Pancreas (tissue), 10 donors: ENCODE measurements at regions not wholly inside any gene's neighbourhood (a gene's known extent, or its start where the extent isn't known, plus 50 kb on each side); places are given as distances from the start of the nearest gene placed in this dataset.

Source experiments
- ATAC-seq, 4 donors: fragments of 200-7000 bp; cut with Tn5 transposase; one replicate each; pipeline versions ENCODE4 v1.8.0 to v1.9.1; 2020; ENCODE audit warnings: mild to moderate bottlenecking in 4 of 4, moderate library complexity in 4 of 4
- DNase-seq, 6 donors: peaks; one replicate each; pipeline ENCODE4 v3.0.0-alpha.2; 2020
- FAIRE-seq: peaks from 2 replicates; lab custom pipeline; 2012; peaks lifted over from hg19 to GRCh38; lab: Jason Lieb, UNC
- H3K27ac ChIP-seq, 4 donors: fragments of 200-600 bp; sonication (generic); 1 replicate in 3 of 4; 2 replicates in 1 of 4; pipeline versions ENCODE4 v1.5.0 to v1.8.0; 2020
- H3K27me3 ChIP-seq, 4 donors: fragments of 200-600 bp; one replicate each; pipeline ENCODE4 v1.8.0; 2021
- H3K36me3 ChIP-seq, 3 donors: fragments of 200-600 bp; sonication (generic) in 1 of 3; one replicate each; pipeline versions ENCODE4 v1.5.0 to v1.8.0; 2020 to 2021
- H3K4me1 ChIP-seq, 3 donors: fragments of 200-600 bp; one replicate each; pipeline ENCODE4 v1.8.0; 2021
- H3K4me3 ChIP-seq, 4 donors: fragments of 200-600 bp; sonication (generic) in 2 of 4; one replicate each; pipeline versions ENCODE4 v1.5.0 to v1.8.0; 2020 to 2021
- H3K9me3 ChIP-seq, 4 donors: fragments of 200-600 bp; one replicate each; pipeline ENCODE4 v1.8.0; 2021
- CTCF ChIP-seq, 4 donors: fragments of 200-600 bp; sonication (generic) in 3 of 4; IDR thresholded peaks; one replicate each; pipeline versions ENCODE4 v1.5.0 to v1.8.0; 2021; ENCODE audit warnings: antibody characterized with exemption in 4 of 4
- WGBS, 2 donors: extraction: QIAGEN DNeasy Blood & Tissue Kit; methylation state at CpG; one replicate each; pipeline ENCODE4 v1.1.7; 2013; 5-methylcytosine and 5-hydroxymethylcytosine counted together
- intact Hi-C, 3 donors: fragments of 100-400 bp; cut with DNase I; formaldehyde crosslinking; loops; one replicate each; pipeline versions ENCODE4 v1.11.1 to v1.14.2; 2022
- donor health status: healthy with polysubstance abuse.
- donor health status: DM: no; HTN: no; CAD: no; lungs with moderate emphysema.
- donor health status: DM: no; HTN: no; CAD: no.
- donor health status: control.
- donor health status: control.
- donor health status: Bipolar disorder and iron deficiency.
- donor health status: DM: yes; HTN: yes; CAD: no.
- donor health status: DM: no; HTN: no; CAD: no.
- donor health status: DM: no; HTN: no; CAD: no.
- donor health status: DM: yes; HTN: yes; CAD: no.

GRCh38 chr1:59043796-59044195 is 253.1 kb upstream of the FGGY start:
- peak overlapping the region in 1 of 4 donors; percentile 36 for H3K27ac ChIP-seq
- DNase-seq, result peak in 3 of 6 donors; percentile 13 to 46 (median 37)
- WGBS, 2 donors, result 24 to 29% methylated on average over 4 of the region's 4 CpGs
- intact Hi-C loops, result loop anchor here in 1 of 3 donors (10.0 kb wide), 1 partner anchor 59 kb away; no protein-coding TSS in a partner anchor
- no peaks in the 10 kb centered on the region for H3K27me3 ChIP-seq
- no peak overlapping the region for H3K4me3 ChIP-seq
- H3K36me3 ChIP-seq, result no peaks in the 10 kb centered on the region
- FAIRE-seq, result no peak
- peaks cover 0 to 7% (median 0%) of the 10 kb centered on the region in 3 donors for H3K4me1 ChIP-seq
- no peak for TF ChIP-seq CTCF (IDR thresholded peaks at IDR 0.05)
- ATAC-seq, result peak in 3 of 4 donors; percentile 62 to 65 (median 64)
- H3K9me3 ChIP-seq, result no peaks in the 10 kb centered on the region

- no peak for FAIRE-seq
- intact Hi-C loops, result loop anchor here in 1 of 3 donors (10.0 kb wide), 1 partner anchor 60 kb away; no protein-coding TSS in a partner anchor
These were observed 252.3 kb upstream of the FGGY start for GRCh38 chr1:59044535-59045121.

GRCh38 chr1:59045137-59045536 is 251.8 kb upstream of the FGGY start:
- DNase-seq (no peak), ATAC-seq (no peak)
- H3K4me1 ChIP-seq, result peaks cover 0 to 7% (median 0%) of the 10 kb centered on the region in 3 donors

More at GRCh38 chr1:59044535-59045121, 252.3 kb upstream of the FGGY start:
- no peak overlapping the region for H3K27ac ChIP-seq
- no peaks in the 10 kb centered on the region for H3K36me3 ChIP-seq
- H3K4me3 ChIP-seq, result no peak overlapping the region
- no peak for TF ChIP-seq CTCF (IDR thresholded peaks at IDR 0.05)
- H3K4me1 ChIP-seq, result peaks cover 0 to 7% (median 0%) of the 10 kb centered on the region in 3 donors
- DNase-seq (no peak), ATAC-seq (no peak)
- WGBS, 2 donors, result 89 to 90% methylated on average over 2 of the region's 2 CpGs
- no peaks in the 10 kb centered on the region for H3K27me3 ChIP-seq
- no peaks in the 10 kb centered on the region for H3K9me3 ChIP-seq

GRCh38 chr1:59045636-59046035 is 251.3 kb upstream of the FGGY start:
- FAIRE-seq (no peak), ATAC-seq (no peak), DNase-seq (no peak)
- Histone ChIP-seq H3K4me1 (peaks cover 0 to 7% (median 0%) of the 10 kb centered on the region in 3 donors), H3K9me3 (no peaks in the 10 kb centered on the region), H3K27me3 (no peaks in the 10 kb centered on the region), H3K4me3 (no peak overlapping the region), H3K27ac (no peak overlapping the region), H3K36me3 (no peaks in the 10 kb centered on the region)
- WGBS, 2 donors, result 85 to 89% methylated on average over 5 of the region's 5 CpGs
- intact Hi-C loops, result loop anchor here in 1 of 3 donors (10.0 kb wide), 1 partner anchor 61 kb away; no protein-coding TSS in a partner anchor
- no peak for TF ChIP-seq CTCF (IDR thresholded peaks at IDR 0.05)

More at GRCh38 chr1:59045137-59045536, 251.8 kb upstream of the FGGY start:
- Histone ChIP-seq H3K4me3 (no peak overlapping the region), H3K9me3 (no peaks in the 10 kb centered on the region), H3K27ac (no peak overlapping the region), H3K27me3 (no peaks in the 10 kb centered on the region), H3K36me3 (no peaks in the 10 kb centered on the region)
- WGBS, 2 donors, result 90 to 94% methylated on average over 3 of the region's 3 CpGs
- FAIRE-seq, result no peak
- intact Hi-C loops, result loop anchor here in 1 of 3 donors (10.0 kb wide), 1 partner anchor 60 kb away; no protein-coding TSS in a partner anchor
- no peak for TF ChIP-seq CTCF (IDR thresholded peaks at IDR 0.05)

- Histone ChIP-seq H3K36me3 (no peaks in the 10 kb centered on the region), H3K27me3 (no peaks in the 10 kb centered on the region), H3K27ac (no peak overlapping the region), H3K4me1 (peaks cover 0 to 7% (median 0%) of the 10 kb centered on the region in 3 donors), H3K4me3 (no peak overlapping the region), H3K9me3 (no peaks in the 10 kb centered on the region)
- TF ChIP-seq CTCF (IDR thresholded peaks at IDR 0.05), result no peak
- no peak for FAIRE-seq
- no peak for DNase-seq
- intact Hi-C loops, result loop anchor here in 1 of 3 donors (10.0 kb wide), 1 partner anchor 61 kb away; no protein-coding TSS in a partner anchor
- 91 to 98% methylated on average over 2 of the region's 2 CpGs for WGBS, 2 donors
- no peak for ATAC-seq
These were observed 250.8 kb upstream of the FGGY start for GRCh38 chr1:59046134-59046533.
